Kidney tubule cell (primary cell): ENCODE measurements at regions not wholly inside any gene's neighbourhood (a gene's known extent, or its start where the extent isn't known, plus 50 kb on each side); places are given as distances from the start of the nearest gene placed in this dataset.
A peak's percentile ranks its signal among the peaks of the same experiment; 100 is the strongest.

Experiments used
- DNase-seq: peaks from one replicate; pipeline ENCODE4 v3.0.0-alpha.2; 2018; ENCODE audit warnings: low spot score

DNA sequence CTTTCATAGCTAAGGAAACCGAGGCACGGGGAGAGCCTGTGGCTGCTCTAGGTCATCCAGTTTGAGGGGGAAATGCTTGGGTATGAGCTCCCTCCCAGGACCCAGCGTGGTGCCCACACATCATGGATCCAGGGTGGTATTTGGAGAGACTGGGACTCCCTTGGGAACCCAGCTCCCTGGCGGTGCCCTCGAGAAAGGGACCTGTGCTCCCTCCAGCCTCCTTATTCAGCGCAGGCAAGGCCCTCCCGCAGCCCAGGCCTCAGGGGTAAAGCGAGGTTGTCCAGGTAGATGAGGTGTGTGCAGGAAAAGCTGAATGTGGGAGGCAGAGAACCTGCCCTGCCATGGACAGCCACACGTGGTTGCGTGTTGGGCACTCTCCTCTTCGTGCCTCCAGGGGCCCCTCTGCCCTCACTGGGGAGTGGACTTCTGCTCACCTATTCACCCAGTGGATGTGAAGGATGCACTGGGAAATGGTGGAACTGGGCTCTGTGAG lies 53.8 kb upstream of the GPR78 start:
- no peak for DNase-seq

DNA sequence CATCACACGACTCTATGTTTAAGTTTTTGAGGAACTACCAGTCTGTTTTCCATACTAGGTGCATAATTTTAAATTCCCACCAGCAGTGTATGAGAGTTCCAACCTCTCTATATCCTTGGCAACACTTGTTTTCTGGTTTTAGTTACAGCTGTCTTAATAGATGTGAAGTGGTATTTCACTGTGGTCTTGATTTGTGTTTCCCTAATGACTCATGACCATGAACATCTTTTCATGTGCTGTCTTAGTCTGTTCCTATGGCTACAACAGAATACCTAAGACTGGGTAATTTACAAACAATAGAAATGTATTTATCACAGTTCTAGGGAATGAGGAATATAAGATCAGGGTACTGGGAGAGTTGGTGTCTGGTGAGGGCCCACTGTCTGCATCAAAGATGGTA lies 51.5 kb upstream of the GPR78 start:
- peak; percentile 93 for DNase-seq
